Mesendoderm (in vitro differentiated cells): ENCODE measurements at regions not wholly inside any gene's neighbourhood (a gene's known extent, or its start where the extent isn't known, plus 50 kb on each side); places are given as distances from the start of the nearest gene placed in this dataset.

ENCODE experiments used
- DNase-seq: peaks from one replicate; pipeline ENCODE4 v3.0.0; 2013
- H2AK5ac ChIP-seq: 2 replicates; pipeline ENCODE4 v1.6.1; 2013; ENCODE audit warnings: low read length, inconsistent platforms
- H2BK120ac ChIP-seq: 2 replicates; pipeline ENCODE4 v1.6.1; 2013; ENCODE audit warnings: low read depth, mild to moderate bottlenecking, low read length, moderate library complexity, mixed read lengths
- H2BK15ac ChIP-seq: replicated peaks from 2 replicates; pipeline ENCODE4 v1.6.1; 2013; ENCODE audit warnings: low read depth, mild to moderate bottlenecking, moderate library complexity
- H2BK5ac ChIP-seq: 2 replicates; pipeline ENCODE4 v1.6.1; 2013; ENCODE audit warnings: low read length, inconsistent platforms
- H3K18ac ChIP-seq: 2 replicates; pipeline ENCODE4 v1.6.1; 2013; ENCODE audit warnings: mild to moderate bottlenecking, low read length, mixed read lengths
- H3K23ac ChIP-seq: one replicate; pipeline ENCODE4 v1.6.1; 2013; ENCODE audit warnings: low read length
- H3K27ac ChIP-seq: 2 replicates; pipeline ENCODE4 v1.5.1; 2013; ENCODE audit warnings: low read depth, mild to moderate bottlenecking, inconsistent platforms, low read length, moderate library complexity
- H3K27me3 ChIP-seq: 2 replicates; pipeline ENCODE4 v1.6.1; 2013; ENCODE audit warnings: low read length, control low read depth, mild to moderate bottlenecking, inconsistent platforms; ENCODE audit not compliant: insufficient read depth, poor library complexity
- H3K36me3 ChIP-seq: 2 replicates; pipeline ENCODE4 v1.6.1; 2013; ENCODE audit warnings: low read length, inconsistent platforms; ENCODE audit not compliant: control insufficient read depth, insufficient read depth
- H3K4ac ChIP-seq: one replicate; pipeline ENCODE4 v1.6.1; 2013; ENCODE audit warnings: low read depth, mild to moderate bottlenecking, low read length, moderate library complexity
- H3K4me1 ChIP-seq: 2 replicates; pipeline ENCODE4 v1.6.1; 2013; ENCODE audit warnings: low read depth, low read length, inconsistent platforms; ENCODE audit not compliant: control insufficient read depth
- H3K4me2 ChIP-seq: 2 replicates; pipeline ENCODE4 v1.6.1; 2013; ENCODE audit warnings: low read length
- H3K4me3 ChIP-seq: 2 replicates; pipeline ENCODE4 v1.5.1; 2013; ENCODE audit warnings: mild to moderate bottlenecking, low read length
- H3K56ac ChIP-seq: one replicate; pipeline ENCODE4 v1.6.1; 2013; ENCODE audit warnings: low read length
- H3K79me1 ChIP-seq: 2 replicates; pipeline ENCODE4 v1.6.1; 2013; ENCODE audit warnings: low read length, inconsistent platforms
- H3K79me2 ChIP-seq: 2 replicates; pipeline ENCODE4 v1.6.1; 2013; ENCODE audit warnings: mild to moderate bottlenecking, low read length; ENCODE audit not compliant: control insufficient read depth, insufficient read depth
- H3K9ac ChIP-seq: 2 replicates; pipeline ENCODE4 v1.6.1; 2013; ENCODE audit warnings: low read length, inconsistent platforms
- H4K5ac ChIP-seq: one replicate; pipeline ENCODE4 v1.6.1; 2013; ENCODE audit warnings: low read length
- H4K8ac ChIP-seq: one replicate; pipeline ENCODE4 v1.6.1; 2013; ENCODE audit warnings: low read depth, mild to moderate bottlenecking, control low read depth, low read length, moderate library complexity
- WGBS: extraction: QIAGEN DNeasy Blood & Tissue Kit; methylation state at CpG from one replicate; pipeline ENCODE4 v1.1.7; 2013; ENCODE audit warnings: low lambda C conversion rate, missing lambda C conversion rate; ENCODE audit not compliant: insufficient coverage; ENCODE audit errors: extremely low coverage; 5-methylcytosine and 5-hydroxymethylcytosine counted together

DNA sequence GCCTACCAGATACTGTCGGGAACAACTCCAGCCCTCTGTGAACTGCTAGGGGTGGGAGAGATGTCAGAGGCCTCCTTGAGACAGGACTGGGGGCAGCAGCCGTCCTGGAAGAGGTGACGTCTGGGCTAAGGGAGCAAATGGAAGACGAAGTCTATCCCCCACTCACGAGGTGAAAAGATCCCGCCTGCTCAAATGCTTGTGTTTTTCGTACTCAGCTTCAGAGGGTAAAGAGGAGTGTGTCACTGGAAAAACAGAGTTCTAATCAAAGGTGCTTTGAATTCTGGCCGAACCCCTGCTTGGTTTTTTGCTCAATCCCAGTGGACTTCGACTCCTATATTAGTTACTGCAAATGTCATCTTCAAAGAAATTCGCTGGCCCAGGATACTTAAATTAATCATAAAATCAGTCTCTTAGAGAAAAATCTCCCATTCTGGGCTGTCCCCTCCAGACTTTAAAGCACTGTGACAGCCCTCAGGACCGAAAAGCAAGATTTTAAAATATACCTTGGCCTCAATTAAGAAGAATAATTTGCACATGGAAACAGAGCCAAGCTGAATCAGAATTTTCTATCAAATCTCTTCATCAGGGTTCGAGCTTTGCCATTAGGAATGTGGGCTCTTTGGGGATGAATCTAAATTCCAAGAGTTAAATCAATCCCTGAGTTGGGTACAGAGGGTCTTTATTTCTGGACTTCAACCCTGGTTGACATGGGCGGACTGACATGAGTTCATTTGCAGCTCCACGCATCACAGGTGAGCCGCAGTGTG lies 61.8 kb upstream of the AFDN start:
- H2BK120ac ChIP-seq = no peak overlapping the region
- no peak overlapping the region for H3K27ac ChIP-seq
- no peak overlapping the region for H3K9ac ChIP-seq
- H4K8ac ChIP-seq = no peak overlapping the region
- H3K4me2 ChIP-seq = no peak overlapping the region
- H4K5ac ChIP-seq = no peak overlapping the region
- no peak overlapping the region for H3K56ac ChIP-seq
- no peaks in the 10 kb centered on the region for H3K36me3 ChIP-seq
- no peak overlapping the region for H3K4ac ChIP-seq
- no peak overlapping the region for H3K4me3 ChIP-seq
- H3K79me2 ChIP-seq = no peaks in the 10 kb centered on the region
- no peak overlapping the region for H2AK5ac ChIP-seq
- H3K18ac ChIP-seq = no peak overlapping the region
- no peak overlapping the region for H2BK15ac ChIP-seq
- no peak for DNase-seq
- no peaks in the 10 kb centered on the region for H3K79me1 ChIP-seq
- no peak overlapping the region for H3K23ac ChIP-seq
- H2BK5ac ChIP-seq = no peak overlapping the region
- no CpG with 5 or more reads among the region's 15 CpGs for WGBS
- H3K27me3 ChIP-seq = no peaks in the 10 kb centered on the region
- H3K4me1 ChIP-seq = no peaks in the 10 kb centered on the region

DNA sequence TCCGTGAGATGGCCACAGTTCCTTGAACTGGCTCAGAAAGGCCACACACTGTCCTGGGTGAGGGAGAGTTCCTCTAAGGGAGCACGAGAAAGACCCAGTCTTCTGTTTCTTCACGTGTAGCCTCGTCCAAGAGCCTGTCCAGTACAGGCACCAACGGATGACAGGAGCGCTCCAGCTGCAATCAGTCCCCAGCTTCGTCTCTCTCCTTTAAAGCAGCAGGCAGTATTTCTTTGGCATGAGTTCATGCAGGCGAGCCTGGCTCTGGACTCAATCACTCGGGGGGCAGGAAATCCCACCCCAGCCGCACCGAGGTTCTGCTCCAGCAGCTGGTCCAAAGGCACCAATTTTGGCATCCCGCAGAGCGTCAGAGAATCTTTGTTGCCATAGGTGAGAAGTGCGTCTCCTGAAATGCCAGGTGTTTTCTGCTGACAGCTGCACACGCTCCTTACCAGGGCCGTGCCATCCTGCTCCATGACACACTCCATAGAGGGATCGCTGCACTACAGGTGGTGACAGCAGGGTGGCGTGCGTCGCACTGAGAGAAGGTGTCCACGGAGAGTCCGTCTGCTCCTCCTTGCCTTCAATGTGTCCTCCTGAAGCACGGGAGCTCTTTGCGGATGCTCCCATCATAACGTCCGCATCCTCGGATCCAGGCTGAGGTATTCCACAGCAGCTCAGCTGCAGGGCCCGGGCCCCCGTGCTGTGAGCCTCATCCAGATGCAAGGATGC lies 59.6 kb upstream of the AFDN start:
- H3K27ac ChIP-seq = no peak overlapping the region
- peak overlapping the region; percentile 15 for H3K56ac ChIP-seq
- H3K18ac ChIP-seq = no peak overlapping the region
- no peak overlapping the region for H4K5ac ChIP-seq
- H3K9ac ChIP-seq = no peak overlapping the region
- H3K4me3 ChIP-seq = no peak overlapping the region
- WGBS = no CpG with 5 or more reads among the region's 29 CpGs
- H2BK5ac ChIP-seq = no peak overlapping the region
- no peak overlapping the region for H3K4me2 ChIP-seq
- no peak overlapping the region for H2BK15ac ChIP-seq
- H3K23ac ChIP-seq = no peak overlapping the region
- H4K8ac ChIP-seq = no peak overlapping the region
- H3K4ac ChIP-seq = no peak overlapping the region
- DNase-seq = no peak
- no peak overlapping the region for H2BK120ac ChIP-seq
- H3K36me3 ChIP-seq = no peaks in the 10 kb centered on the region
- no peaks in the 10 kb centered on the region for H3K27me3 ChIP-seq
- H2AK5ac ChIP-seq = no peak overlapping the region
- no peaks in the 10 kb centered on the region for H3K79me1 ChIP-seq
- no peaks in the 10 kb centered on the region for H3K4me1 ChIP-seq
- H3K79me2 ChIP-seq = no peaks in the 10 kb centered on the region

DNA sequence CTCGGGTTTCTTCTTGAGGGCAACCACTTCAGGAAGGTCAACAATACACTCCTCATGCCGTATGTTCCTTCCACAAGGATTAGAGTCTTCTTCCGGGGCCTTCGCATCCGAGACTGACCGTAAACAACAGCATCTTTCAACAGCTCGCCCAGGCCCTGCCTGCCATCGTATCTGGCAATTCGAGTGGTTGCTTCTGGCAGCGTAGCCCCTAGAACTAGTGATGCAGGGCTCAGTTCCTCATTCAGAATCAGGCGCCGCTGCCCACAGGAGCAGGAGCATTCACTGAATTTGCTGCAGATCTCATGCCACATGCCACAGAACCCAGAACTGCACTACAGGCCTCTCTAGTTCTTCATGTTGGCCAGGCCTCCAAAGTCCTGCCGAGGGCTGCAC lies 59.0 kb upstream of the AFDN start:
- Histone ChIP-seq H3K27me3 (no peaks in the 10 kb centered on the region), H3K4me3 (no peak overlapping the region), H3K27ac (no peak overlapping the region), H3K4me2 (no peak overlapping the region), H3K18ac (no peak overlapping the region), H3K36me3 (no peaks in the 10 kb centered on the region), H4K8ac (no peak overlapping the region), H3K23ac (no peak overlapping the region), H2AK5ac (no peak overlapping the region), H2BK15ac (no peak overlapping the region), H2BK120ac (no peak overlapping the region), H3K9ac (no peak overlapping the region), H2BK5ac (no peak overlapping the region), H3K4ac (no peak overlapping the region), H3K4me1 (no peaks in the 10 kb centered on the region), H4K5ac (no peak overlapping the region), H3K56ac (no peak overlapping the region), H3K79me2 (no peaks in the 10 kb centered on the region), H3K79me1 (no peaks in the 10 kb centered on the region)
- no peak for DNase-seq
- no CpG with 5 or more reads among the region's 13 CpGs for WGBS

- Histone ChIP-seq H3K27me3 (no peaks in the 10 kb centered on the region), H3K79me1 (no peaks in the 10 kb centered on the region), H4K8ac (no peak overlapping the region), H3K23ac (no peak overlapping the region), H3K4me1 (no peaks in the 10 kb centered on the region), H2BK15ac (no peak overlapping the region), H3K27ac (no peak overlapping the region), H4K5ac (no peak overlapping the region), H2AK5ac (no peak overlapping the region), H2BK120ac (no peak overlapping the region), H3K4me2 (no peak overlapping the region), H3K18ac (no peak overlapping the region), H3K4me3 (no peak overlapping the region), H3K56ac (no peak overlapping the region), H2BK5ac (no peak overlapping the region), H3K79me2 (no peaks in the 10 kb centered on the region), H3K9ac (no peak overlapping the region), H3K4ac (no peak overlapping the region), H3K36me3 (no peaks in the 10 kb centered on the region)
- WGBS = no CpG with 5 or more reads among the region's 18 CpGs
- no peak for DNase-seq
These were observed 58.1 kb upstream of the AFDN start for GRCh38 chr6:167768471-167769215.

DNA sequence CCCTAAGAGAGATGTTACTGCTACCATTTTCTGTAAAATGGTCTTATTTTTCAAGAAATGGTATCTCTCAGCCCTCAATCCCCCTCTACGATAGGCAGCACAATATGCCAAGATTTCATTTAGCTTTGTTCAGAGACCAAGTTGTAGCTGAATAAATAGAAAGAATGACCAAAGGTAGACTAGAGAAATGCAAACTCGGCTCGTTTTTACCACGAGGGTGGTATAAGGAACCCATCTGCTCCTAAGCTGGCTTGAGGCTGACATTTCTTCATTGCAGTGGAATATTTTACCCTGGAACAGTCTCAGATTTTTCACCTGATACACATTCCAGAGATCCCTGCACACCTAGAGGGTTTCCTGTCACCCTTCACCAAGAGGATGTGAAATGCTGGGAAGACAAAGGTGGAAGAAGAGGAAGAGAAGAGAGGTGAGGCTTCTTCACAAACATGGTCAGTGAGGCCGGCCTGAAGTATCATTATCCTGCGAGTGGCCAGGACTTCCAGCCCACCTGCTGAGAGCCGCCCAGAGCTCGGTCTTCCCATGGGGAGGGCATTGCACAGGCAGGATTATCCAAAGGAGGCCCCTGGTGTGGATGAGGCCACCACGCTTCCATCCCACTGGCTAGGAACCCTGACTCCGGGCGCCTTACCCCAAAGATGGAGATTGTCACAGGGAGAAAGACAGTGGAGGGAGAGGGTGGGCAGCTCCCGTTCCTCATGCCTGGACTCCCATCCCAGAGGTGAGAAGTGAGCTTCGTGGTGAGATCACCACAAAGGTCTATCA lies 57.1 kb upstream of the AFDN start:
- Histone ChIP-seq H3K4me3 (no peak overlapping the region), H4K8ac (no peak overlapping the region), H4K5ac (no peak overlapping the region), H3K36me3 (no peaks in the 10 kb centered on the region), H3K4me1 (no peaks in the 10 kb centered on the region), H2BK120ac (no peak overlapping the region), H3K56ac (no peak overlapping the region), H2BK15ac (no peak overlapping the region), H3K4me2 (no peak overlapping the region), H3K27me3 (no peaks in the 10 kb centered on the region), H3K4ac (no peak overlapping the region), H3K18ac (no peak overlapping the region), H3K79me1 (no peaks in the 10 kb centered on the region), H3K9ac (no peak overlapping the region), H3K23ac (no peak overlapping the region), H3K79me2 (no peaks in the 10 kb centered on the region), H2AK5ac (no peak overlapping the region), H3K27ac (no peak overlapping the region), H2BK5ac (no peak overlapping the region)
- DNase-seq = no peak
- no CpG with 5 or more reads among the region's 13 CpGs for WGBS
